Stimulated activated CD4-positive, alpha-beta T cell treated with anti-CD3 and anti-CD28 coated beads, Interleukin-12 subunit alpha, Interleukin-12 subunit beta, amount 100 ng/mL, for 48 hours (primary cell): ENCODE measurements at regions not wholly inside any gene's neighbourhood (a gene's known extent, or its start where the extent isn't known, plus 50 kb on each side); places are given as distances from the start of the nearest gene placed in this dataset.
"Not testable (repeated sequence)": the region's sequence is repeated elsewhere in the genome, so short reads cannot be mapped to it uniquely, and the experiment has no call there.

Source experiments
- DNase-seq, 3 donors: peaks; one replicate each; pipeline ENCODE4 v3.0.0-alpha.2; 2020; ENCODE audit warnings: low read depth in 2 of 3, low spot score in 1 of 3

DNA sequence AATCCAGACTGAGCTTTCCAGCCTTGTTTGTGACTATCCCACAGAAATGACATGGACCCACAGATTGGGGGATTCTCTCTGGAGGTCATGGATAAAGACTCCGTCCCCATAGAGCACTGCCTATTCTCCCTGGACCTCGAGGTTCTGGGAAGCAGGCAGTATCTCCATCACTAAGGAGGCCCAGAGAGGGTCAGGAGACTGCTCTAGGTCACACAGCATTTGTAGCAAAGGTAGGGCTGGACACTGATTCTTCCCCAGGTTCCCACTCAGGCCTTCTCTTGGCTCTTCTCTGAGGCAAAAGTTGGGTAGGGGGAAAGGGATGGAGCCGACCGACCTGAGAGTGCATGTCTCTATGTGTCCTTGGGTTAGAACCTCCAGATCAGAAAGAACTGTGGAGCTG is 80.9 kb downstream of the PTPRS start:
- DNase-seq: no peak

DNA sequence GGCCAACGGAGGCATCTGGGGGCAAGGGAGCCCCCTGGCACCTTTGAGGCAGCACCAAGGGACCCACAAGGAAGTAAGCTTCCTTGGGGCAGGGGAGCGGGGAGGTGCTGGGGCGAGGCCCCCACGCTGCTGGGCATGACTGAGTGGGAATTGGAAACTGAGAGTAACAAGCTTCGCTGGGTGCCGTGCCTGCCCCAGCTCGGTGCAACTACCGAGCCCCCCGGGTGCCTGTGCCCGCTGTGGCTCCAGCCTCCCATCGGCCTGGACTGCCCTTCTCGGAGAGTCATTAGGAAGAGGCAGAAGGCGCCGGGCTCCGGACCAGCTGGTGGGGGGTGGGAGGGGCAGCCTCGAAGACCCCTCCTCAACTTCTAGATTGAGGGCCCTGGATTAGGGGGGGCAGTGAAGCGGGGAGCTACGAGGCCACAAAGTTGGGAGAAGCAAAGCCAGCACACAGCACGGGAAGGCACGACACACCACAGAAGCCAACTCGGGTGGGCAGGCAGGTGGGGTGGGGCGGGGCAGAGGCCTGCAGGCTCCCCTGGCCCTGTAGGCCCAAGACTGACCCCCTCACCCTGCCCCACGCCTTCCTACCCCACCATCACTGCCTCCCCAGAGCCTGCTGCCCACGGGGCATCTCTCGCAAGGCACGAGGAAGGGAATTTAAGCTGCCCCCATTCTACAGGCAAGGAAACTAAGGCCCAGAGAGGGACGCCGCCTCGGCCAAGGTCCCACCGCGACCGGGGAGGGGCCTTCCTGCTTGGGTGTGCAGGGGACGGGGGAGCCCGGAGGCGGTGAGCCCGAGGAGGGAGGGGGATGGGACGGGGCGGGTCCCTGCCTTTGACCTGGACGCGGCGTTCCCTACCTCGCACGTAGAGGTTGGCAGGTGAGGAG is 83.2 kb downstream of the PTPRS start:
- no peak for DNase-seq

DNA sequence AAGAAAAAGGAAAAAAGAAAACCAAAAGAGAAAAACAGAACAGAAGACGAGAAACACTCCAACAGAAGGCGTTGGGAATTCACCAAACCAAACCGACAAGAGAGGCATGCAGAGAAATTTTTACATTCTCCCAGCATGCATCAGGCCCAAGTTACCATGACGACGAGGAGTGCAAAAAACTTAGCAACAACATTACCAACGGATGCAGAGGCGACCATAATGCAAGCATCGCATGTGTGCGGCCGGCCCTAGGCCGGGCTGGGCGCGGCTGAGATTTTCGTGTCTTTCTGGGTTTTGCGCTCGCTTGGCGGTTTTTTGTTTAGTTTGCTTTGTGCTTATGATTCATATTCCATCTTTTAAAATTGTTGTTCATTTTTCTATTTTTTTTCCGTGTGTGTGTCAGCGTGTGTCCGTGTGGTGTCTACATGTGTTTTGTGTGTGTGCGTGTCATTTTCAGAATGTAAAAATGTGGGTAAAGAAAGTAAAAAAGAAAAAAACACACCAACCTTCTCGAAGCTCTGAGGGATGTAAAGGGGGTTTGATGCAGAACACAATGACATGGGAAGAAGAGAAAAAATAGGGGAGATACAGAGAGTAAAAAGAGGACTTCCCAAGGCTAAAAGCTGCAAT is 84.9 kb downstream of the PTPRS start:
- DNase-seq: no peak

DNA sequence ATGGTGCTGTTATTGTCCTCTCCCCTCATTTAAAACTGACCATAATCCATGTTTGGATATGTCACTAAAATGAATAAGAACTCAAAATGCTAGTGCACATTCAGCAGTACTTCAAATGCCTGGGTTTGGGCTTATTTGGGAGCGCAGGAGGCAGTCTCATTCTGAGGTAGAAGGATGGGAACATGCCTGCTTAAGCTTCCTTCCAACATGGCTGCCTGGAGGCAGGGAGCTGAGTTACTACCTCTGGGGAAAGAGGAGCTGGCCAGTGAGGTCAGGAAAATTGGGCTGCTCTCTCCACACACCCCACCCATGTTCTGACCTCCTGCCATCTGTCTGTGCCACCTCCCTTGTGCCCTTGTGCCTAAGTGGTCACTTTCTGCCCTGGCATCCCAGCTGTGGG is 85.7 kb downstream of the PTPRS start:
- DNase-seq: no peak

DNA sequence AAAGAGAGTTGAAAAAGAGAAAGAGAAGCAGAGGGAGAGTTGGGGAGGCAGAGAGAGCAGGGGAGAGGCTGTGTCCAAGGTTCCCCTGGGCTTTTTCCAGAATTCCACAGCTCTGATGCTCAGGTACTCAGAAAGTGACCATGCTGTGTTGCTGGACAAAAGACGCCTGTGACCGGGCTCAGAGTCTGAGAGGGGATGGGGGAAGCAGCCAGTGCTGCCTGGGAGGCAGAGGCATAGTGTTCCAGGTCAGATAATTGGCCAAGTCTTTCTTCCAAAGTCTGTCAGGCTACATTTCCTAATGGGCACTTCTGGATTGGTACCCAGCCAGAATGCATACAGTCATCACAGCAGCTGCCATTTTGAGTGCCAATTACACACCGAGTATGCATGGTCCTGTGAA is 86.1 kb downstream of the PTPRS start:
- DNase-seq: no peak

DNA sequence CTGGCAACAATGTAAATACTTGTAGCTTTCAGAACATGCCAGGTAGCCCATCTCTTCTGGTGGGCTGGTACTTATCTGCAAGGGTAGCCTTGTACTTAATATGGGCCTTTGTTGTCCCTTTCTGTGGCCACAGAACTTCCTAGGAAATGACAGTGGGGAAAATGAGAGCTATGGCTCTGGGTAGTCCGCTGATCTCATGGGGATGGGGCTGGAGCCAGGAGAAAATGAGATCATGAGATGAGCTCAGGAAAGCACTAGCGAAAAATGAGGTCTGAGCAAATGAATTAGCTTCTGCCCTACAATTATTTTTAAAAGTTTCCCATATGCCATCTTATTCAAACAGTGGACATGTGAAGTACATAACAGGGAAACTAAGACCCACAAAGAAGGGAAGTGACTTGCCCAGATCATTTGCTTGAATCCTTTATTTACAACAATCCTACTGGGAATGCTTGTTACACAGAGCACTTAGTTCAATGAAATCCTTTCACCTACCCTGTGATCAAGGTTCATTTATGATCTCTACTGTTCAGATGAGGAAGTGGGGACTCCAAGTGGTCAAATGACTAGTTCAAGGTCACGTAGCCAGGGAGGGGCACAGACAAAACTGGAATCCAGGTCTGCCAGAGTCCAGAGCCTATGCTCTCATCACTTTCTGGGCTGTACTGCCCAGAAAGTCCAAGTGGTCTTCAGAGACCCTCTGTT is 87.1 kb downstream of the PTPRS start:
- no peak for DNase-seq

DNA sequence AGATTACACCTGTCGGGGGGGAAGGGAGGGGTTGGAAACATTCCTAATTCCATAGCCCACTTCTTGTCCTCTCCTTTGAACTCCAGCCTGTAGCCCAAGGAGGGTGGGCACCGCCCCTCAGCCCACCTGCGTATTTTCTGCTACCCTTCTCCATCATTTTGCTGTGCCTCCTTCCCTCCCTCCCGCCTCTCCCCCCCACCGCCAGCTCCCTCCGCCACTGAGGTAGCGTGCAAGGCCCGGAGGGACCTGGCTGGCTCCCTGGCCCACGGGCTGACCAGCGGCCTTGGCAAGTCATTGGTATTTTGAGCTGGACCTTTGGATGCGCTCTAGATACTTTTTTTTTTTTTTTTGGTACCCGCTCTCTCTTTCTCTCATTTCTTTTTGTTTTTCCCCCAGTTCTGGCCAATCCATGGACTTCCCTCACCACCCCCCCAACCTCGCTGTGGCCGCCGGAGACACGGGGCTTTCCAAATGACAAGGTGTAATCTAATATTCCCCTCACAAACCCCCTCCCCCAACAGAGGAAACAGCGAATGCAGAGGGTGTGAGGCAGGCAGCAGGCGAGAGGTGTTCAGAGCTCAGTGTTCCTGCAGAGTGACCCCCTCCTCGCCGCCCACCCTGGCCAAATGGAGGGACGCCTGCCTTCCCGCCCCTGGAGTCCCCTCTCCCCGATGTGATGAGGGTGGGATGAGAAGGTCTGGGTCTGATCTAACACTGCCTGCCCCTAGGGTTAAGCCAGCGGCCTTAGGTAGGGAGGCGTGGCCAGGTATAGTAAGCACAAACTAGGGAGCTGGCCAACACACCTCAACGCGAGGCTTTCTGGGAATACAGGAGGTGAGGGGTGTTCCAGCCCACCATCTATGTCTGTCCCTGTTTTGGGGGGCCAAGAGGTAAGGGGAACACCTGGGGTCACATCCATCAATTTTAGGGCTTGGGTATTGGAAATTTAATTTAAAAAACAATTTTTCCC is 89.2 kb downstream of the PTPRS start:
- DNase-seq: no peak

DNA sequence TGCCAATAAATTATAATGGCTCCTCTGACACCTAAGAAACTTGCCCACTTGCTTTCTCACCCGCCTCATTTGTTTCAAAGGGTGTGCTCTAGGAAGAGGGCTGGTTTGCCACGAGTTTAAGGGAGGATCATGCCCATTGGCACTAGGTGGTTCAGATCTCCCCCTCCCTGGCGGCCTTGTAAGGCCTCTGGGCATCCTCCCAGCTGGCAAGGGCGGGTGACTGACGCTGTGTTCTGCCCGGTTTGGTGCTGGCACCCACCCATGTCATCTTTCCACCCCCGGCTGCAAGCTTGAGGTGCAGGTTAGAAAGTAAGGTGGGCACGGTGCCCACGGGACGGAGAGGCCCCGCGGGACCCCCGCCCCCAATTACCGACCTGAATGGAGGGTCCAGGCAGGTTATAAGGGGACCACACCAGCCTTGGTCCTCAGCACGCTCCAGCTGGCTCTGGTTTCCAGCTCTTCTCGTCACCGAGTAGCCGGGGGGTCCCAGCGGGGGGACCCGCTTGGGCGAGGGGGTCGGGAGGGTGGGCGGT is 90.4 kb downstream of the PTPRS start:
- DNase-seq: no peak

DNA sequence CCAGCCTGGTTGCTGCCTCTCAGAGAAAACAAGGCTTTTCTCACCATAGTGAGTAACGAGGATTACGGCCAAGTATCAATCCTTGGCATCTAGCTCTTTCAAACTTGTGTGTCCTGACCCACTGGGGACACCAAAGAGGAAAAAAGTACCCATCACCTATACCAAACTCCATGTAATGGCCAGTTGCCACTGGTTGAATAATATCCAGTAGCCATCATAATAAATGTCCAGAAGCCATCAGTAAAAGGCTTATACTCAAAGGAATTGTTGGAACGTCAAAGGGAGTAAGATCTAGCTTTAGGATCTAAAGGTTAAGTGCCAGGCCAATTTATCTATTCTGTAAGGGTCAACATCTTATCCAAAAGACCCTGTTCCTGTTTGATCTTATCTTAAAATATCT is 91.1 kb downstream of the PTPRS start:
- DNase-seq: no peak

DNA sequence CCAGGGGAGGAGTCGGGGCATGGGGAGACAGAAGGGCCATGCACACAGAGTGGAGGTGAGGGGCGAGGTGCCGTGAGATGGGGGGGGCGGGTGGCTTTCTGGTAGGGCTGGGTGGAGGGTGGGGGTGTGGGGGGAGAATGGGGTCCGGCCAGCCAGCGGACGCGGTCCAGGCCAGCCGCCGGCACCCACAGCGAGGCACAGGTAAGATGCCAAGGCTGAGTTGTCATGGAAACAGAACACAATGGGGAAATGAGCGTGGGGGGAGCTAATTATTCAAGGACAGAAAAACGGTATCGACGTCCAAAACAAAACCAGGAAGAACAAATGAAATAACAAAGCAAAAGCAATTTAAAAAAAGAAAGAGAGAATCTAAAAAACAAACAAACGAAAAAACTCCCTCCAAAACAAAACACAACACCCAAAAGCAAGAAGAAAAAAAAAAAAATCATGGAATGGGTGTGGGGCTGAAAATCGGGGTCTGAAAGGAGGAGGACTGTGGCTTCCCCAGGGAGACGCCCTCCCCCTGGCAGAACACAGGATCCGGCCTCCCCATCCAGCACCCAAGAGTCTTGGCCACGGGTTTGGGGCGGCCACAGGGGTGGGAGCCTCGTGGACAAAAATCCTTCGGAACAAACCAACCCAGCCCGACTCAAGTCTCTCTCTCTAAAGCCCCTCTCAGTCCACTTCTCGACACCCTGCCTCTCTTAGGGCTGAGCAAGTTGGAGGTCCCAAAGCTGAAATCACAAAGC is 92.5 kb downstream of the PTPRS start:
- no peak for DNase-seq

DNA sequence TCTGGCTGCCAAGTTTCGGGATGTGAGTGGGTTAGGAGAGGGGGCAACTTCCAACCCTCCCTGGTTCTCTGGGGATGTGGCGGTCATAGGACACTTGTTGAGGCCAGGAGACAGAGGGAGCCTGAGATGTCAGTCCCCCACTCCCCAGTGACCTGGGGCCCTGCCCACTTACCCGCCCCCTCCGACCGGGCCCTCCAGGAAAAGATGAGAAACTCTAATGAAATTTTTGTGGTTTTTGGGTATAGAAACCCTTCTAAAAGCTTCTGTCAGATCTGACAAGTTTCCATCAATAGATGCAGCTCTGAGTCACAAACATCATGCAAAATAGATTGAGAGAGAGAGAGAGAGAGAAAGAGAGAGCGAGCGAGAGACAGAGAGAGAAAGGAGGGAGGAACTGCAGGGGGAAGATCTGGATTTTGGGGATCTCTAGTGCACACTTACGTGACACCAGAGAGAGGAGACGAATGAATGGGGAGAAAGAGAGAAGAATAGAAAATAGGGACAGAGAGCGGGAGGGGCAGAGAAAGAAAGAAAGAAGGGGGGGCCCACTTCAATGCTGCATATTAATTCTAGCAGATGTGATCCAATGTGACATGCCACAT is 94.0 kb downstream of the PTPRS start:
- peak; percentile 11 to 36 (median 25) for DNase-seq

DNA sequence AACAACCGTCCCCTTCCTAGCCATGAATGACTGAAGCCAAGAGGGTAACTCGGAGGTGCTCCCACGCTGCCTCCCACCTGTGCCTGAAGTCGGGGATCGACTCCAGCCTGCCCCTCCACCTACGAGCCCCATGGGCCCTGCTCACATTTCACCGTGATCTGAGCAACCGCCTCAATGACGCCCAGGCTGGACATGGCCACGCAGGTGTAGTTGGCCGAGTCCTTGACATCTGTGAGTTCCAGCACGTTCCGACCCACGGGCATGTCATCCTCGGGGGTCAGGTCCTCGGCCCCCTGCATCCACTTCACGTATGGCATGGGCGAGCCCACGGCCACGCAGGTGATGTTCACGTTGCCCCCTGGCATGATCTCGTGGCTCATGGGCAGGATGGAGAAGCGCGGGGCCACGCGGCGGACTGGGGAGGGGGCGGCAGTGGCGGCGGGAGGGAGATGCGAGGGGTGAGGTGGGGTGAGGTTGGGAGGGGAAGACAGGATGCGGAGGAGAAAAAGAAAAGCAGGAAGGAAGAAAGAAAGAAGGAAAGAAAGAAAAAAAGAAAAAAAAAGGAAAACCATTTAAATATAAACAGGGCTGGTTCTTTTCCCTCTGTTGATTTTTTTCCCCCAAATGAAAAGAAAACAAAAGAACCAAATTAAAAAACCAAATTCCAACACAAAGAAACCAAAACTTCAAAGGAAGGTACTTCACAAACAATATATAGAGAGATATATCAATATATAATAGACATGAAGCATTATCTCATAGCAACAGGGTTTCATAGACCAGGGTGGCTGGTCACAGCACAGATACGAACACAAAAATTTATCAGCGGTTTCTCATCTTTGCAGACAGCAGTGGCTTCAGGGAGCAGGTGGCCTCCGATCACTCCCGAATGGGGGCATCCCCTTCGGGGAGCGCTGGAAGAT is 94.7 kb downstream of the PTPRS start:
- DNase-seq: no peak

DNA sequence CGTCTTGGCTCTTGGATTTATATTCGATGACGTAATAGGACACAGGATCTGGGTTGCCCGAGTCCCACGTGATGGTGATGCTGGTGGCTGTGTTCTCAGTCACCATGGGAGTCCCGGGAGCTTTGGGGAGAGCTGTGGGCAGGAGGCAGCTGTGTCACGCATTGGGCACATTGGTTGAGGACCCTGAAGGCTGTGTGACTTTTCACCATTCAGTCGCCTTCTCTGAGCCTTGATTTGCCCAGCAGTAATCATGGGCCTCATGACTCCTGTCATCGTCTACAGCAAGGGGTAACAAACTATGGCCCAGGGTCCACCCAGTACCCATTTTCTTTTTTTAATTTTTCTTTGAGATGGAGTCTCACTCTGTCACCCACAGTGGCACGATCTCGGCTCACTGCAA is 96.3 kb downstream of the PTPRS start:
- no peak for DNase-seq

DNA sequence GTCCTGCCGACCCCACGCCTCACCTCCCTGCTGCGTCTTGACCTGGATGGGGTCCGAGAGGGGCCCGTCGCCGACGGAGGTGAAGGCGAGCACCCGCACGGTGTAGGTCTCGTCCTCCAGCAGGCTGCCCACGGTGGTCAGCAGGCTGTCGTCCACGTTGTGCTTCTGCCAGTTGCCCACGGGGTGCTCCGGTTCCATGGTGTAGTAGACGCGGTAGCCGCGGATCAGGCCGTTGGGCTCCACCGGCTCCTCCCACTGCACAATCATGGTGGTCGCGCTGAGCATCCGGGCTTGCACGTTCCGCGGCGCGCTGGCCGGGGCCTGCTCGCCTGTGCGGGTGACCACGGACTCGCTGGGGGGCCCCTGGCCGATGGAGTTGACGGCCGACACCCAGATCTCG is 96.7 kb downstream of the PTPRS start:
- DNase-seq: no peak

DNA sequence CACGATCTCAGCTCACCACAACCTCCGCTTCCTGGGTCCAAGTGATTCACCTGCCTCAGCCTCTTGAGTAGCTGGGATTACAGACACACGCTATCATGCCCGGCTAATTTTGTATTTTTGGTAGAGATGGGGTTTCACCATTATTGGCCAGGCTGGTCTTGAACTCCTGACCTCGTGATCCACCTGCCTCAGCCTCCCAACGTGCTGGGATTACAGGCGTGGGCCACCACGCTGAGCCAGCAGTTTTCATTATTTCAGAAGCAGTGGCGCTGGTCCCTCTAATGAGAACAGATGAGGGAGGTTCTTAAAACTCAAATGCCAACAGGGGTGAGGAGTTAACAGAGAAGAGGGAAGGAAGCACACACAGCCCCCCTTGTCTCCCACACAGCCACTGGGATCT is 98.7 kb downstream of the PTPRS start:
- DNase-seq: not testable (repeated sequence)

DNA sequence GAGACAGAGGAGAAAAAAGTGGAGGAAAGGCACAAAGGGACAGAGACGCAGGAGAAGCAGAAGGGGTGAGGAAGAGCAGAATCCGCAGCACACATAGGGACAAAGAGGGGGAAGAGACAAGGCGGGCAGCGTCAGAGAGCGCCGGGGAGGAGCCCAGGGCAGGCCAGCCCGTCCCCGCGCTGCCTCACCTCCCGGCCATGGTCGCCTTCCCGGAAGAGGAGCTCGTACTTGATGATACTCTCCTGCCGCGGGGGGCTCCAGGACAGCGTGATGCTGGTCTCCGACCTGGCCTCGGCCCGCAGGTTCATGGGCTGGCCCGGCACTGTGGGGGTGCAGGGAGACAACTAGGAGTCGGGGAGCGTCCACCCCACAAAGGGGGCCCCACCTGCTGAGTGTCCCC is 100.6 kb downstream of the PTPRS start:
- no peak for DNase-seq

DNA sequence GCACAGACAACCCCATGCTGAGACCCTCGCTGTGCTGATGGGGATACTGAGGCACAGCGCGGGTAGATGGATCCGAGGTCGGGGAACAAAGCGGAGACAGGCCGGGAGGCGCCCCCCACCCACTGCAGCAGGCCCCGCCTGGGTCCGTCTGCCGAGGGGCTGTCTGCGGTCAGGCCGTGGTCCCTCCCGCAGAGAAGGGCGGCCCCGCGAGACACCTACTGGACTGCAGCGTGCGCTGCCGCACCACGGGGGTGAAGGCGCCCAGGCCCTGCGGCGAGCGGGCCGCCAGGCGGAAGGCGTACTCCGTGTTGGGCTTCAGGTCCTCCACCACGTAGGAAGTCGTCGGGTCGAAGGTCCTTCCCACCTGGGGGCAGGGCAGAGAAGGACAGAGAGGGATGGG is 101.9 kb downstream of the PTPRS start:
- no peak for DNase-seq

DNA sequence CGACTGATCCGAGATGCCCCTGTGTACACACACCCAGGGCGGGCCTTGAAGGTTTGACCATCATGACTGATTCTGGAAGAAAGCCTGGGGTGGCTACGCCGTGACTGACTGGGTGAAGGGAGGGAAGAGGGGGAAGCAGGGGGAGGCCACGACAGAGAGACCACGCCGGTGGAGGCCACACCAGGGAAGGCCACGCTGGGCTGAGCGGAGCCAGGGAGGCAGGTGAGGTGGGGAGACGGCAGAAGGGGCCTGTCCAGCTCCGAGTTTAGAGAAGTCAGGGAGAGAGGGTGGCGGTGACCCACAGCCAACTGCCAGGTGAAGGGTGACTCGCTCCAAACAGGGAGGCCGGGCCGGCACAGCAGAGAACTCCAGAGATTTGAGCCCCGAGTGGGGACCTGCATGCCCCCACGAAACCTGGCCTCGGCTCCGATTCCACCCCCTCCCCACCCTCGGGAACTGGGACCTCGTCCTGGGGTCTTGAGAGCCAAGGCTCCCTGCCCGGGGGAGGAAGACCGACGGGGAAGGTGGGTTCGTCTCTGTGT is 102.6 kb downstream of the PTPRS start:
- no peak for DNase-seq
